ENCODE measurements at regions not wholly inside any gene's neighbourhood (a gene's known extent, or its start where the extent isn't known, plus 50 kb on each side); places are given as distances from the start of the nearest gene placed in this dataset.

DNA sequence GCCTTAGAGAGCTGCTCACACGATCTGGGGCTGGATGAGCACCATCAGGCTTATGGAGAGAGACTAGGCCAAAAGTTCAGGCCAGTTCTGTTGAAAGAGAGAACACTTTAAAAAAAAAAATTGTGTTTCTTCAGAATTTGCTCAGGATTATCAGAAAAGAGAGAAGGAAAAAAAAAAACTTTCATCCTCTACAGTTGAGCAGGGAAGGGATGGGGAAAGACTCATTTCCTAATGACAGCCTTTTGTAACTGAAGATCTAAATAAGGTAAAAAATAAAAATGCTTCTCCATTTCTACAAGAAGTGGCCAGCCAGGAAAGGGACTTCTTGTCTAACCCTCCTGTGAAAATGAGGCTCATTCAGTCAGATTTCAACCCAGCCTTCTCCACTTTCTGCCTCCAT, 134.8 kb downstream of the LY86 start:
- ATAC-seq = peak in 1 of 2 donors; percentile 16

DNA sequence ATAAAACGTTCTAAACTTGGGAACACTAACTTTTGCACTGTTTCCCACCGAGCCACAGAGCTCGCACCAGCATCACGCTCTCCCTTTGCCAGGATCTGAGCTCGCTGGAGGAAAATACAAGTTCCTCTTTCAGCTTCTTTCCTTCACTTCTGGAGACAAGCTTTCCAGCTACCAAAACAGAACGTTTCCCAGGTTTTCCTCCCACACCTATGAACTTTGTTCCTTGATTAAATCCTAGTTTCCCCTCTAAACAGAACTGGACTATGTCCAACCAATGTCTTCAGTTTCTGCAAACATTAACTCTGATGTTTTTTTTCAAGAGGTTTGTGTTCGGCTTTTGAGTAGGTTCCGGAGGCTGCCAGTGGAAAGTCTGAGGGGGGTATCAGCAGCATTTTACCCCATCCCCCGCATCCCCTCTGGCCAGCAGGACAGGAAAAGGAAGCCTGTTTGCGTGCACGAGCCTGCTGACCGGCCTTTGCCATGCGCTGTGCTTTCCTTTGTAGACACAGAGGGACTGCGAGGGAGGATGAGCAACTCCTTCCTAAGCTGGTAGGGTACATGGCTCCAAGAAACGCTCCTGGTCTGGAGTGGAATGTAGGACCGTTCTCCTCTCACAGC, 135.5 kb downstream of the LY86 start:
- ATAC-seq (peak; percentile 56 to 83), DNase-seq (peak; percentile 73)
- intact Hi-C loops (cut with DNase I) = no loop called here

More for the DNA sequence above, 134.8 kb downstream of the LY86 start:
- no peak for DNase-seq
- intact Hi-C loops (cut with DNase I) = no loop called here

DNA sequence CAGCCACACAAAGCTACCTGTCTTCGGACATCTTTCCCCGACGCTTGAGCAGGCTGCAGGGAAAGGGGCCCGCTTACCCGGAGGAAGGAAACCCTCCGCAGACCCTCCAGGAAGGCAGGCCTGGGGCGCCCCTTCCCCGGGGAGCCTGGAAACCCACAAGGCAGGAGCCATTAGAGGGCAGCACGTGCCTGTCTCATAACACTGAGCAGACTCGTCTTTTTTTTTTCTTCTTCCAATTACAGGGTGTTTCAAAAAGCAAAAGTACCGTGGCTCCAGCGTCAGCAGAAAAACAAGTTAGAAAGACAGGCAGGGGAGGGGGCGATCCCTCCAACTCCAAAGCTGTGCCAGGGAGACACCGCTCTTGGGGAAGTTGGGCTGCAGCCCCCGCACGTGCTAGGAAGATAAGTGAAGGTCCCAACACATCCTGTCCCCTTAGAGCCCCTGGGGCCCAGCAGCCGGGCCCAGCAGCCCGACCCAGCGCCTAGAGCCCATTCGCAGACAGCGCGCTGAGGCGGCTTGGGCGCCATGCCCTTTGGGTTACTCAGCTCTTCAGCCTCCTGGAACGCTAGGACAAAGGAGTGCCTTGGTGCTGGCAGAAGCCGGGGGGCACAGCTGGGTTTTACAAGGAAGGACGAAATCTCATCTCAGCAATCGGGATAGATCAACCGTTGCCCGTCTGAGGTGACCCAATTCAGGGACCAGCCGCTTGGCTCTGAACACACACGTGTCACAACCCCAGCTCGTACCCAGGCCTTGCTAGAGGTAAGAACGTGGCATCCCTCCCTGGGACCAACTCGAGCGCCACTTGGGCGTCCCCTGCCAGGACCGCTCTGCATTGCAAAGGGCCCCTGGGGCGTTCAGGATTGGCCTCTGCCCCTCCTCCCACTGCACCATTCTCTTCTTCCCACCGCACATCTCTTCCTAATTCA, 136.3 kb downstream of the LY86 start:
- intact Hi-C loops (cut with DNase I) = loop anchor here in 1 of 2 donors (5.0 kb wide), 1 partner anchor 517 kb away; no protein-coding TSS in a partner anchor
- DNase-seq (peak; percentile 81), ATAC-seq (peak; percentile 81 to 92)

DNA sequence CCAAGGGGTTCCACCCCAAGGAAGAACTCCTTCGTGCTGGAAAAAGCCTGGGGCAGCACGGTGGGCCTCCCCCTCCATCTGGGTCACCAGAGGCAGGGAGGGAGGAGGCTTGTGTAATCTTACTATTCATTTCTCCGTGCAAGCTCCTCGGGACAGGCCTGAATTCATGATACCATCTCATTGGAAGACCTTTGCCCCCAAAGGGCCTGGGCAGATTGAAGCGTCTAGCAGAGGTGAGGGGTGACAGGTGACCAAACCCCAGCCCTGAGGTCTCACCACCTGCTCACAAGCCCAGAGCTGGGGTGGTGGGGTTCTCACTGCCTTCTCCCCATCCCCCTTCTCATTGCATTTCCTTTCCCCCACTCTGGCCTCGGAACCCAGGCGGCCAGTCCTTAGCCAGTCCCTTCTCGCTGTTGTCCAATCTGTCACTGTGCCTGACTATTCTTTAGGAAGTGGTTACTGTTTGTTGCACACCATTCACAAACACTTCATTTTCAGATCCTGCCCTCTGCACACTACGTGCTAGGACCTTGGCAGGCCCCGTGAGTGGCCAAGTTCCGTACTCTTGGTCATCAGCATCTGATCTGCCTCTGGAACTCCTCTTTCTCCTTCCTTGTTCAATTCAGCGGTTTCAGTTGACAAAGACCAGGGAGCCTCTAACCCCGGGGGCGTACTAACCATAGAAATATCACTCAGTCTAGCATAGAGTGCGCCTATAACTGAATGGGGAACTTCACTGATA, 137.1 kb downstream of the LY86 start:
- ATAC-seq = peak in 1 of 2 donors; percentile 1
- intact Hi-C loops (cut with DNase I) = loop anchor here in 1 of 2 donors (5.0 kb wide), 1 partner anchor 517 kb away; no protein-coding TSS in a partner anchor
- no peak for DNase-seq

DNA sequence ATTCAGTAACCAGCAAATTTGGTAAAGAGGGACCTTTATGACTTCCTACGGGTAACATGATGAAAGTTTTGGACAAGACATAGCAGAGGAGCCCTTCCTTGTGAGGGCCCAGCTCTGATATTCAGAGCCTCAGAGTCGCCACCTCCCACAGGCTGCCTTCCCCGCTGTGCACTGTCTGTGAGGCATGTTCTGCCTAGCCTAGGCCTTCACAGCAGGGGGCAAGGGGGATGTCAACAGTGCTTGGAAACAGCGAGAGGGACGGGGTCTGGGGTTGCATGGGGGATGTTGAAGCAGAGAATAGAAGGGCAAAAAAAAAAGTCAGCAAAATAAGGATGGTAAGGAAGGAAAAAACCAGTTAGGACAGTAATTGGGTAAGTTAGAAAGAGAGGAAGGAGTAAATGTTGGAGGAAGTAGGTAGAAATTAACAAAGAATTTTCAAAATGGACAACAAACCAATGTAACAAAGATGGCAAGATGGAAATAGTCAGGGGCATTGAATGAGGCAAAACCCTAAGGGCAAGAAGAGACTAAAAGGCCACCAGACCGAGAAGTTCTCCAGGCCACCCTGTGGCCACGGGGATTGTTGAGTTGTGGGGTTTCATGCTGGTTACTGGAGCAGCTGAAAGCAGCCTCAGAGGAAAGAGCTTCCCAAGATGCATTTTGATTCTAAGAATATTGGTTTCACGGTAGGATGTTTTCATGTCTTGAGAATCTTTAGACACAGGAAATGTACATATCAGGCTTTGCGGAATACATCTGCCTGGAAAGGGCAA, 139.8 kb downstream of the LY86 start:
- ATAC-seq (no peak), DNase-seq (no peak)
- intact Hi-C loops (cut with DNase I) = loop anchor here in 1 of 2 donors (5.0 kb wide), 1 partner anchor 514 kb away; no protein-coding TSS in a partner anchor

DNA sequence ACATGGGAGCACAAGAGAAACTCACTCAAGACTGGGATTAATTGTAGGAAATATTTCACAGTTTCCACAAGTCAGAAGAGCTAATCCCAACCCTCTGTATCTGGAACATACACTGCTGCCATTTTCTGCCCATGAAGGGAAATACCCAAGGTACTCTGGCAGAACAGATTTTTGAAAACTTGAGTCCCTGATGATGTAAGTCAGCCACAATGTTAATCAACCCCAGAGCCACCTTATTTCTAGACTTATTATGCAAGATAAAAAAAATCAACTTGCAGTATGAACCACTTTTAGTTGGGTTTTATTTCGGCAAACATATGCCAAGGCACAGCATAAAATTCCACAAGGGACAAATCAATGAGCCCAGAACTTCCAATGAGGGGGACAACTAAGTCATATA, 141.5 kb downstream of the LY86 start:
- no peak for DNase-seq
- intact Hi-C loops (cut with DNase I) = loop anchor here in 1 of 2 donors (5.0 to 10.0 kb wide), 2 partner anchors 385 to 512 kb away; no protein-coding TSS in a partner anchor
- no peak for ATAC-seq

DNA sequence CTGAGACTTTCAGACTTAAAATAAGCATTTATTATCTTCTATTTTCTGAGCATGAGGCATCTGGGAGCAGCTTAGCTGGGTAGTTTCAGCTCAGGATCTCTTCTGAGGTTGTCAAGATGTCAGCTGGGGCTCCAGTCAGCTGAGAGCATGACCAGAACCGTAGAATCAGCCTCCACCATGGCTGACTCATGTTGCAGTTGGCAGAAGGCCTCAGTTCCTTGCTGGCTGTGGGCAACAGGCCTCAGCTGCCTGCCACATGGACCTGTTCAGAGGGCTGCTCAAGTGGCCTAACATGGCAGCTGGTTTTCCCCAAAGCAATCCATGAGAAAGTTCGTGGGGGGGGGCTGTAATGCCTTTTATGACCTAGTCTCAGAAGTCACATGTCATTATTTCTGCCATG, 142.3 kb downstream of the LY86 start:
- DNase-seq (peak; percentile 58), ATAC-seq (peak; percentile 55 to 91)
- intact Hi-C loops (cut with DNase I) = loop anchor here in 1 of 2 donors (10.0 kb wide), 1 partner anchor 384 kb away; no protein-coding TSS in a partner anchor

DNA sequence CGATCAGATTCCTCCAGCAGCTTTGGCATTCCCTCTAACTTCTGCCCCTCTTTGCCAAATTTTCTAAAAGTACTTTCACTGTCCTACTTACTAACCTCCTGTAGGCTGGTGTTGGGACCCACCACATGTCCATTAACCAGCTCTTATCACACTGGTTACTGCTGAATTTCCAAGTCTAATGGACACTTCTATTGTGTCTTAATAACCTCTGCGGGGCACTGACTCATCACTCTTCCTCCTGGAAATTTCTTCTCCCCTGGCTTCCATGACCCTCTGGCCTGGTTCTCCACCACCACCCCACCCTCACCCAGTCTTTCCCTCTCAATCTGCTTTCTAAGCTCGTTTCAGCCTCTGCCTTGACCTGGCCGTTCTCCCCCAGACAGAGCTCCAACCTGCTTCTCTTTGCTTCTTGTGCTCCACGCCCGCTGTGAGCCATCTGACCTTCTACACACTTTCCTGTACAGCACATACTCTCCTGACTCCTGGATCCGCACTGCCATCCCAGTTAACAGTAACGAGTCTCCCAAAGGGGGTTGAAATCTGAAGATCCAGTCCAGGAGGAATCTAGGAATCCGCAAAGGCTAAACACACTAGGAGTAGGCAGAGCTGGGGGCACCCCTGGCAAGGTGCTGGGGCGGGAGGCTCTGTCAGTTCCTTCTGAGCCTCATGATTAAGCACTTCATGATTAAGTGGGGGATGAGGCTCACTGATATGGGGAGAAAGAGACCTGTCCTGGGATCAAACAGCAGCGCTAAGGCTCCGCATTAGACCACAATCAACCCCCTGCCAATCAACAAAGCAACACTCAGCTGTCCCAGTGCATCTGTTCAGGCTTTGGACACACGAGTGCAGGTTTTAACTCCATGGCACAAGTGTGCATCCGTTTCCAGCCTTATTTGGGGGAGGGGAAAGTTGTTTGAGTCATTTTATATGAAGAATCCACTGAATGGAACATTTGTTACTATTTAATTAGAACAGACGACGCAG, 146.3 kb downstream of the LY86 start:
- intact Hi-C loops (cut with DNase I) = loop anchor here in 1 of 2 donors (5.0 to 10.0 kb wide), 2 partner anchors 158 to 380 kb away; no protein-coding TSS in a partner anchor
- ATAC-seq (no peak), DNase-seq (no peak)

DNA sequence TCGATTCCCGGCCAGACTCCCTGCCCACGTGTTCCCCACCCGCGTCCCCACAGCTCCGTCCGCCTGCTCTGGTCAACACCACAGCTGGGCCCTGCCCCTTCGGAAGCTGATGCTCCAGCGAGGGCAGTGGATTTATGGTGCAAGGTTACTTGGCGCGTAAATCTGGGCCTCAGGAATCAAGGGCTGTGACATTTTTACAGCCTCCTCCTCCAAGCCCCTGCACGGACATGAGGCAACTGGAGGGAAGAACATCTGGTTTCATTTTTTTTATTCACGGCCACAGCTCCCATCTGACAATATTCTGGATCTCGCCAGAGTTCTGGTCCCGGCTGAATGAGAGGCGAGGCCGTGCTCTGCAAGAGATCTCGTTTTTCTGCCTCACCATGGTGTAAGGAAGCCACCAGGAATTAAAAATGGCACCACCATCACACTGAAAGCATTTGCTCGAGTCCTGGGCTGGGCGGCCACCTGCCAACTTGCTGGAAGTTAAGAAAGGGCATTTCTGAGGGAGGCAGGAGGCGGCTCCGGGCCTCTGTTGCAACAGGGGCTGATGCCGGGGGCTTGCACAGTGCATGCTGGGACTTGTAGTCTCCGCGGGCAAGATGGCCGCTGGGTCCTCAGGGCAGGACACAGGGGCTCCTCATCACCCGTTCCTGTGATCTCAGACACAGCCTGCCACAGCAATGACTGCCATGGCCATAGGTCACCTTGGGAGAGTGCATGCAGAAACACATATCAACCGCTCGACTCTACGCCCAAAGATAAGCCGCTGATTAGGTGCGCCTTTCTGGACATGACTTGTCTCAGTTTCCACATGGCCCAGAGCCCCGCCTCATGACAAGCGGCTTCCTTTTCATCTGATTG, 148.5 kb downstream of the LY86 start:
- ATAC-seq = peak; percentile 84 to 88
- intact Hi-C loops (cut with DNase I) = loop anchor here in 1 of 2 donors (5.0 to 10.0 kb wide), 2 partner anchors 155 to 378 kb away; no protein-coding TSS in a partner anchor

DNA sequence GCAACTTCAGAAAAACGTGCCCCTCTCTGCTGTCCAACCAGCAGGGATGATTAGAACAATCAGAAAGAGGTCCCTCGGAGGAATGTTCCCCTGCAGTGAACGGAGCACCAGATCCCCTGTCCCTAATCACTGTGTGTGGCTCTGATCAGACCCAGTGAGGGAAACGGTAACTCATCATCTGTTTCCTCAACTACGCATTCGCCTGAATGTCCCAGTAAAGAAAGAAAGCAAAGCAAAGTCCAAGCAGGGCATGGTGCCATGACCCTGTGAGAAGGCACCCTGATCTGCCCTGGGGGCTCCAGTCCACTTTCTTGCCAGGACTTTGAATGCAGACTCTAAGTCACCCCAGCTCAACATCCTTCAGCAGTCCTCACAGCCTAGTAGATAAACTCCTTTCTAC, 149.2 kb downstream of the LY86 start:
- intact Hi-C loops (cut with DNase I) = loop anchor here in 1 of 2 donors (5.0 to 10.0 kb wide), 2 partner anchors 155 to 377 kb away; no protein-coding TSS in a partner anchor
- peak in 1 of 2 donors; percentile 11 for ATAC-seq
- no peak for DNase-seq

More for the DNA sequence above, 148.5 kb downstream of the LY86 start:
- DNase-seq = peak; percentile 88

DNA sequence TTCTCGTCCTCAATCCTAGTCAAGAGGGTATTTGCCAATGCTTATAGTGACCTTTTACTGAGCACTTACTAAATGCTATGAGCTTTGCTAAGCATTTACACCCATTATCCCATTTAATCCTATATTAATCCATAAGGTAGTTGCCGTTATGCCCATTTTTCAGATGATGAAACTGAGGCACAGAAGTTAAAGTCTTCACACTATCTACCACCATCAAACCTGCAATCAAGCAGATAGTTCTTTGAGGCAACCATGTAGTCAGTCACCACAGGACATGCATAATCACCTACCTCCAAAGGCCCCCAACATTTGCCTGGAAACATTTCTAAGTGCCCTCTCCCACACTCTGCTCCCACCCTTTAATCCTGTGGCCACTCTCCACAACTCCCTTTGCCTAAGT, 149.6 kb downstream of the LY86 start:
- DNase-seq (no peak), ATAC-seq (no peak)
- intact Hi-C loops (cut with DNase I) = loop anchor here in 1 of 2 donors (5.0 to 10.0 kb wide), 2 partner anchors 154 to 377 kb away; no protein-coding TSS in a partner anchor

DNA sequence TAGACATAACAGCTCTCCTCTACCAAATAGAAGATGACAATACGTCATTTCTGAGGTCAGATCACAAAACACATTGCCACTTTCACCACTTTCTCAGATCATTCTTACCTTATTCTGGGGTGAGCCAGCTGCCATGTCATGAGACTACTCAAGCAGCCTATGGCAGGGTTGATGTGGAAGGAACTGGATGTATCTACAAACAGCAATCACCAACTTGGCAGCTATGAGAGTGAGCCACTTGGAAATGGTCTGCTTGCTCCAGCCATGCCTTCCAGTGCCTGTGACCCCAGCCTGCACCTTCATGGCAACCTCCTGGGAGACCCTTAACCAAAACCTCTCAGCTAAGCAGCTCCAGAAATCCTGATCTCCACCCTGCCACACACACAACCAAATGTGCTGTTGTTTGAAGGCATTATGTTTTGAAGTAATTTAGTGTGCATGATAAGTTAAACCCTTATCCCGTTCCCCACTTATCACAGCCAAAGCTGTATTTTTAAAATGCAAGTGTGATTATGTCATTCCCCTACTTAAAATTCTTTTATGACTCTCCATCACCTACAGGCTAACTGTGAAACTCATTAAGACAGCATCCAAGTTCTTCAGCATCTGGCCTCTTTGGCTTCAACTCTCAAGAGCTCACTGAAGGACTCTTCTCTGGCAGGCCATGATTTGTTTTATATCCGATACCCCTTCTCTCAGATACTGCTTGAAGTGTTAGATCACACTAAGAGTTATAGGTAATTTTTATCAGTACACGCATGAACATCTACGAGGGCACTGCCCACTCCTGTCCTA, 150.6 kb downstream of the LY86 start:
- peak; percentile 46 to 49 for ATAC-seq
- intact Hi-C loops (cut with DNase I) = loop anchor here in 1 of 2 donors (5.0 to 10.0 kb wide), 2 partner anchors 153 to 376 kb away; no protein-coding TSS in a partner anchor
- DNase-seq = no peak

DNA sequence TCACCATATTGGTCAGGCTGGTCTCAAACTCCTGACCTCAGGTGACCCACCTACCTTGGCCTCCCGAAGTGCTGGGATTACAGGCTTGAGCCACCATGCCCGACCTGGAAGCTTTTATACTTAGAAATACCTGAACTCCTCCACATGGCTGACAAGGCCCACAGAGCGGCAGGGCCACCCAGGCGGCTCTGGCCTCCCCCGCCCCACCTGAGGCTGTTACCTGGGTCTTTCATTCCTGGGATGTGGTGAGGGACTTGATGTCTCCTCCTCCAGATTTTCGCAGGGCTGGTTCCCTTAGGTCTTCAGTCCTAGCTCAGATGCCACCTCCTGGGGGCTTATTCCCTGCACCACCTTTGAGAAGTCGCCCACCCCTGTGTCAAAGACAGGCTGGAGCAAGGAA, 152.1 kb downstream of the LY86 start:
- intact Hi-C loops (cut with DNase I) = no loop called here
- ATAC-seq (no peak), DNase-seq (no peak)

DNA sequence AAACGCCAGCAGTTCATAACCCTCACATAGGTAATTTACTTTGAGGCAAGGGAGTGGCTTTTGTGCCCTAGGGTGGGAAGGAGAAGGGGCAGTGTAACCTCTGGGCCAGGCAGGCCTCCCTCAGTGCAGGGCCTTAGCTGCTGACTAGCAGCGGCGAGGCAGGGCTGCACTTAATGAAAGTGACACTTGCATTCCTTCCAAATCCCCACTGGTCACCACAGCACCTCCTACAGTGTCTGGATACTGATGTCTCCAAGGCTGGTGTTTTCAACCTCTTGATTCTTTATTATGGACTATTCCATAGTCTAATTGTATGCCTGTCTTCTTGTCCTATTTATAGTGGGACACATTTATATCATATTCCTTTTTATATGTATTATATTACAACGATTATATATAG, 152.7 kb downstream of the LY86 start:
- ATAC-seq = peak in 1 of 2 donors; percentile 28
- no peak for DNase-seq
- intact Hi-C loops (cut with DNase I) = no loop called here

DNA sequence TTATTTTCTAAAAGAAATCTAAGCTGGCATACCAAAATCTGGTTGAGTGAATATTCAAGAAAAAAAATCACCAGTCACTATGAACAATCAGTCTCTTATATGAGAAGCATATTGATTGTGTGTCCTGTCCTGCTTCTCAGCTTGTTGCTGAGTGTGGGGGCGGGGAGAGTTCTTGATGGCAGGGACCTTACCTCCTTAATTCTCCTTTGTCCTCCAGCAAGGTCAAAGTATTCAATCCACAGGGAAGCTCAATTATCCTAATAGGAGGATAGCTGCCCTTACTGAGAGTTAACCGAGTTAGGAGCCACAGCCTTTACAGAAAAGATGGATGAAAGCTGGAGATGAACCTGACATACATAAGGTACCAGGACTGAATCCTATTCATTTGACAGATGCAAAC, 154.0 kb downstream of the LY86 start:
- no peak for ATAC-seq
- intact Hi-C loops (cut with DNase I) = no loop called here

More for the DNA sequence above, 154.0 kb downstream of the LY86 start:
- DNase-seq = no peak

Measured in left cardiac atrium (tissue), 4 donors.